RCC 7860 (cell line): ENCODE measurements at regions not wholly inside any gene's neighbourhood (a gene's known extent, or its start where the extent isn't known, plus 50 kb on each side); places are given as distances from the start of the nearest gene placed in this dataset.
A peak's percentile ranks its signal among the peaks of the same experiment; 100 is the strongest.

ENCODE experiments used
- DNase-seq: peaks from one replicate; pipeline ENCODE4 v3.0.0-alpha.2; 2015; ENCODE audit warnings: low spot score
- FAIRE-seq: peaks from 2 replicates; lab custom pipeline; 2012; peaks lifted over from hg19 to GRCh38; lab: Jason Lieb, UNC

DNA sequence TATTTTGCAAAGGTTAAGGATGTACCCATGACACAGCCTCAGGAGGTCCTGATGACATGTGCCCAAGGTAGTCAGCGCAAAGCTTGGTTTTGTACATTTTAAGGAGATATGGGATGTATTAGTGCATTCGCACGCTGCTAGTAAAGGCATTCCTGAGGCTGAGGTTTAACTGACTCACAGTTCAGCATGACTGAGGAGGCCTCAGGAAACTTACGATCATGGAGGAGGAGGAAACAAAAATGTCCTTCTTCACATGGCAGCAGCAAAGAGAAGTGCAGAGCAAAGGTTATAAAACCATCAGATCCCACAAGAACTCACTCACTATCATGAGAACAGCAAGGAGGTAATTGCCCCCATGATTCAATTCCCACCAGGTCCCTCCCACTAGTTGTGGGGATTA lies 1017.4 kb downstream of the EFNB2 start:
- DNase-seq (peak; percentile 29), FAIRE-seq (peak; percentile 42)

DNA sequence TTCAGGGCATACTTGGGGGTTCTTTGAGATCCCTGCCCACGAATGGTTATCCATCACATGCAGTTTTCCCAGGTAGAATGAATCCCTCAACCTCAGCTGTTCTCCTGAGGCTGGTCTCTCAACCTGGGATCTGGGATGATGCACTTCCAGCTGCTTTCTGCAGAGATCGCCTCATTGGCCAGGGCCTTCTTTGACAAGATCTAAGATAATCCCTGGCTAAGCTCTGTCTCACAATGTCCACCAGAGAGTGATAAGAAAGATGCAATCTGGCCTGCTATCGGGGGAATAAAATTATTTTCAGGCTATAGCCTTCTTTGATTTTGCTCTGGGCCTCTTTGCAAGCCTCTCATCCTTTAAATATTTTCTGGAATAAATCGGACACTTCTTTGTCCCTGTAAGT lies 1021.1 kb downstream of the EFNB2 start:
- DNase-seq, result no peak
- FAIRE-seq, result no peak

DNA sequence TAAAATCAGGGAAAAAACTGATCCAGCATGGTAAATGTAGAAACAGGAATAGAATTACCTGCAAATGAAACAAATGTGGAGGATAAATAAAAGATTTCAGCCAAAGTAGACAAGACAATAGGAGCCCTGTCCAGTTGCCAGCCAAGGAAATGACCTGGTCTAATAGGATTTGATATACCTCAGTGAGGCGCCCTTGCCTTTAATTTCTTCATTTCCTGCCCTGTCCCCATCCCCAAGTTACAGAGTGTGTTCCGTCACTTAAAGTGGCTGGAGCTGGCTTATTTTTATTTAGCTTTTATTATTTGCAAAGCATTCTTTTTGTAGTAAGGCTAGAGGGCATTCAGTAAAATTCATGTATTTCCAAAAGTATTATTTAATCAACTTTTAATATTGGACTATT lies 1022.0 kb downstream of the EFNB2 start:
- DNase-seq, result no peak
- no peak for FAIRE-seq

DNA sequence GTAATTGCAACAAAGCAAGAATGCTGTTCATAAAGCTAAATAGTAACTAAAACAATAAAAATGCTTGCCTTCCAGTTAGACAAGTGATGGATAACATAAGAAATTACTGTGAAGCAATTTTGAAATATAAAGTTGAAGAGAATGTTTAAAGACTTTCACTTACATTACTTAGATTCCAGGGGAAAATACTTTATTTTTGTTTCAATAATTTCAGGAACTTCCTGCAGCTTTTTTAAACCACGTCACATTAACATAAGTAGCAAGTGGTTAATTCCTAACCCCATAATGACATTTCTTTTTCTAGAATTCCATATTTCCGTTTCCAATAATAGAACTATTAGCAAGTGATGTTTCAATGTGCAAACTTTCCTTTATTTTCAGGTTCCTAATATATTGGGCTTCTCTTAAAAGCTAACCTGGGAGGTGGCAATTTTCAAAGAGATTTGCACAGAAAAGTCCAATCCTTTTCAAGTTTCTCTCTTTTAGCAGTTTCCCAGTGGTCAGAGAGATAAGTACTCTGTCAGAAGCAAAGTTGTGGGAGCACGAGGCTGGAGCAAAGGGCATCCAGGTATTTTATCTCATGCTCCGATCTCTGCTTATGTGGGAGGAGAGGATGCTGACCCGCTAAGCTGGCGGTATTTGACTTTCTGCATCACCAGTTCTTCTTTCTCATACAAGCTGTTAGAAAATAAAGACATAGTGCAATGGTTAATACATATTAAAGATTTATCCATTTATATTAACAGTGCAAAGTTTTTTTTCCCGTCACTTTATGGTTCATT lies 1025.3 kb downstream of the EFNB2 start:
- FAIRE-seq (peak; percentile 51), DNase-seq (peak; percentile 32)

DNA sequence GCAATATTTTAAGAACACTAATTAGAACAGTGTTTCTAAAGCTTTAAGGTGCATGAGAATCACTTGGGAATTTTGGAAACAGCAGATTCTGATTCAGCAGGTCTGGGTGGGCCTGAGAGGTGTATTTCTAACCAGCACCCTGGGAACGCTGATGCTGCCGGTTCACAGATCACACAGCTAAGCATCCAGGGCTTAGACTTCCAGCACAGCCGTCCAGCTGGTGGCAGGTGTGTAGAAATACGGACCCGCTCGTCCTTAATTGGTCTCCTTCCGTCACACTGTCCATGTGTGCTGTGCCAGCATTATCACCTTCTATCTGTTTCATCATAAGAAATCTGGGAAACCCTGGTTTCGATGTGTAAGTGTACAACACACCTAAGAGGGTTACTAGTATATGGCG lies 1029.0 kb downstream of the EFNB2 start:
- DNase-seq (no peak), FAIRE-seq (no peak)

DNA sequence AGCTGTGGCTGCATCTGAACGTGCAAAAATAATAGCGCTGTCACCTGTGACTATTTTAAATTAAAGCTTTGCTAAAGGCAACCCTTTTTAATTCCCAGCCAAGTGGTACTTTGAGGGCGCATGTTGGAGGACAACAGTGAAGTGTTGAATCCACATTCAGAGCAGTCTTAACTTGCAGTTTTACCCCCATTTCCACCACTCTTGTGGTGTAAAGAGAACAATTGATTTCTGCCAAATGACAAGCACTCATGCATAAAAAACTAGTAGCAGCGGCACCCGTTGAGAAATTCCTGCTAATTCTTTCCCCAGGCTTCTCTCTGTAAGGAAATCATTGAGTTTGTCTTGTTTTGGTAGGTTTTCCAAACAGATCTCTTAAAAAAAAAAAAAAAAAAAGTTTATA lies 1033.3 kb downstream of the EFNB2 start:
- FAIRE-seq (no peak), DNase-seq (no peak)

DNA sequence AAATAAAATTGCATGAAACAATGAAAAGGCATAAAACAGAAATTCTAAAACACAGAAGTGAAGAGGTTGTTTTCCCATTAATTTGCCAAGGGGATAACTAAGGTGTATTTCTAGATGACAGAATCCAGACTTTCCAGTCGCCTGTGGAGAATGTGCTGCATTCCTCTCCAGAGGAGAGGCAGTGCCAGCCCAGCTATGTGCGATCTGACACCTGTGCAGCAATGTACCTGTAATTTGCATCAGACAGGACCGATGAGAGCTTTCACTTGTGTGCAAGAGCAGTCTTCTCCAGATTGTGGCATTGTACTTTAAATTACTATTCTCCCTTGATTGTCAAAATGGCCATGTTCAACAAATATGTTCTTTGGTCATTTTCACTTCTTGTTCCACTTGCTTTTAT lies 1037.9 kb downstream of the EFNB2 start:
- FAIRE-seq (no peak), DNase-seq (no peak)

DNA sequence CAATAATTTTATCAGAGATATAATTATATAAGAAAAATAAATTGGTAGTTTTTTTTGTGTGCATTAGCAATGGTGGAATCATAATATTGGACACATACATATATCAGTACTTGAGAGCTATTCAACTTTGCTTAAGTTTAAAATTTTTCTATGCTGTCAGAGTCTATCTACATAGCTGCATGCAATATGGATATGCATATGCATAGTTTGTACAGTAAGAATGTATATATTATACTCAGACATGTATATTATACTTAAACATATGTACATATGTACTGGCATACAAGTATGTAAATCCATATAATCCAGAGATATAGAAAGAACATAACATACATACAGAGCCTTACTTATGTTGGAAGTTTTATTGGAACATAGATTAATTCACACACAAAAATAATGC lies 1043.2 kb downstream of the EFNB2 start:
- no peak for FAIRE-seq

DNA sequence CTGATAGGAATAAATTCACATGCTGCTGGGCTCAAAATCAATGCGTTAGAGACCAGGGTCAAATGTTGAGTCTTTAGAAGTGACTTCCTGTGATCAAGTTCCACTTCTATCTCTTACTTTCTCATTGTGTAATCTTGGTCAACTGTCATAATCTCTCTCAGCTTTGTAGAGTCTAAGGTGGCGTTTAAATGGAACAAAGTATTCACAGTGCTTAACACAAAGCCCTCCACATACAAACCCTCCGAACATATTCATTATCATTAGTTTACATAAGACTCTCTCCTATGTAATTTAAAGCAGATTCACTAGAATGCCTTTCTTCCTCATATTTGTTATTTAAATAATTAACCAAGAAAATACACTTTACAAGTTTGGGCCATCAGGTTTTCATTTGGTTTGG lies 1044.1 kb downstream of the EFNB2 start:
- FAIRE-seq (no peak), DNase-seq (no peak)

More for the DNA sequence above, 1043.2 kb downstream of the EFNB2 start:
- DNase-seq, result no peak

DNA sequence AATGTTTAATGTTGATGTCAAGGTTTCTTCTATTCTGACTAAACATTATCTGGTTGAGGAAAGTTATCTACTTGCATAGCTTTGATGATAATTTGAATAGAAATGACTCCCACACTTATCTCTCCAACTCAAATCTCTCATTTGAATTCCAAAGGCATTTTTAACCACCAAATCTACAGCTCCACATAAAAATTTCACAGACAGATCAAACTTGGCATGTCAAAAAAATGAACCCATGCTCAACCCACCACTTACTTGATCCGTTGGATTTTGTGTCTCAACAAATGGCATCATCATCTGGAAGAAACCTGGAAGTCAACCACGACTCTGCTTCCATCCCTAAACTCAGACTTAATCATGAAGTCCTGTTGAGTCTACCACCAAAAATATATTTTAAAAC lies 1050.4 kb downstream of the EFNB2 start:
- FAIRE-seq, result no peak
- no peak for DNase-seq

DNA sequence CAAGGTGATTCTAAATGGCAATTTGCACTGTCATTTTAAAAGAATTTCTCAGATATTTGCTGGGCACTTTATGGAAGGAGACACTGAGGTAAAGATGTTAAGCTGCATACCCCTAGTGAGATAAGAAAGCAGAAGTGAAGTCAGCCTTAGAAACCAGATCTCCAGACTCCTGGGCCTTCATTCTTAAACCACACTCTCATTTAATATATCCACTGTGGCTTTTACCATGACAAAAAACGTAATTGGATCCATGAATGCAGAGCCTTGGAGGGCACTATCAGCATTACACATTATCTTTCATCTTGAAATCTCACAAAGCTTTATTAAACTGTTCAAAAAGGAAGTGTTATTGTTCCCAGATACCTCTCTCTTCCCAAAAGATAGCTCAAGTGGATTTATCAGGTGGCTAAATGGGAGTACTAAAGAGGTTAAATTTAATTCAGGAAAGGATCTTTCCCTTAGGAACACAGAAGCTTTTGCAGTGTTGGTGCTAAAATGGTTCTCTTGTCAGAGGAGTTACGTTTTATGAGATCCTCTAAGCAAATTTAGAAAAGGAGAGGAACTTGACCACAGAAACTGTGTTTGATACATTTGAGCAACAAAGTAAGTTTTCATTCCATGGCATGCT lies 1060.4 kb downstream of the EFNB2 start:
- no peak for FAIRE-seq
- peak; percentile 5 for DNase-seq

DNA sequence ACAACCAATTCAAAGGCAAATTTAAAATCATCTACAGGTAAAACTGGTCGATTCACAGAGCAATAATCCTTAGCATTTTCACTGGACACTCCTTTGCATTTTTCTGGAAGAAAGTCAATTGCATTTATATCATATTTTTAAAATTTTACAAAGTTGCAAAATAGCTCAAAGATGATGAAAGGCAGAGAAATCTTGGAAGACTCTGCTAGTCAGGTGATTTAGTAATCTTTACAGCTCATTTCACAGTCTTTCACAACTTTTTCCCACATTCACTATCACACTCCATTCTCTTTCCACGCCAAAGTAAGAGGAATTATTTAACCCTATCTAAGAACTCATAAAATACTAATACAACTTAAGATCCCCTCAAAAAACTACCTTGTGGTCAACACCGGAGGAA lies 1063.8 kb downstream of the EFNB2 start:
- FAIRE-seq (no peak), DNase-seq (no peak)

DNA sequence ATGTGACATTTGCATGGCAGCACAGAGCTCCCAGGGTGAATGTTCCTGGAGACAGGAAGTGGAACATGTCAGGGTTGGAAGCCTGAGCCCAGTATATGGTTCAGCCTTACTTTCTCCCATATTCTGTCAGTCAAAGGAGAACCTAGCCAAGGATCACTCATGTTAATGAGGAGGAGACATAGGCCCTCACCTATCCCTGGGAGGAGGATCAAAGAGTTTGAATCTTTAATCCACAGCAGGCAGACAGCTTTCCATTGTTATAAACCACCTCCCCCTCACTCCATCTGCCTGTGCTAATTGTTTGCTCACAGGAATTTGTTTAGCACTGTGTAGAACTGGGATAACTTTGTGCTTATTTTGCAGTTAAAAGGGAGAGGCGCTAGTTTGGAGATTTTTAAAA lies 1069.1 kb downstream of the EFNB2 start:
- DNase-seq (no peak), FAIRE-seq (no peak)

DNA sequence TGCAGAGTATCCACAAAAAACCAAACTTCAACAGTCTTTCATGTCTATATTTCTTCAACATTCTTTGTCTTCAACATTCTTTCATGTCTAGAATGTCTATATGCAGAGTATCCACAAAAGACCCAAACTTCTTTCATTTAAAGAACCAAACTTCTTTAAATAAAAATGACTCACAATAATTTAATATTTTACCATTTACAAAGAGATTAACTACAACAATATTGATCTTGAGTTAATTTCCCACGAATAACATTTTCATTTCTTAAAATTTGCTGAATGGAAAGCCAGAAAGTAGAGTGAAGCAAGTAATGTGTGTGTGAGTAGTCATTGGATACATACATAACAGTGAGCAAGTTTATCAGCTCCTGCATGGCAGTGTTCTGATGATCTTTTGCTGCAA lies 1069.7 kb downstream of the EFNB2 start, which contains the start of gene DAOA:
TSS of gene DAOA (plus strand) at position 301 of the 400 bp plus-strand sequence.
- DNase-seq, result no peak
- no peak for FAIRE-seq

DNA sequence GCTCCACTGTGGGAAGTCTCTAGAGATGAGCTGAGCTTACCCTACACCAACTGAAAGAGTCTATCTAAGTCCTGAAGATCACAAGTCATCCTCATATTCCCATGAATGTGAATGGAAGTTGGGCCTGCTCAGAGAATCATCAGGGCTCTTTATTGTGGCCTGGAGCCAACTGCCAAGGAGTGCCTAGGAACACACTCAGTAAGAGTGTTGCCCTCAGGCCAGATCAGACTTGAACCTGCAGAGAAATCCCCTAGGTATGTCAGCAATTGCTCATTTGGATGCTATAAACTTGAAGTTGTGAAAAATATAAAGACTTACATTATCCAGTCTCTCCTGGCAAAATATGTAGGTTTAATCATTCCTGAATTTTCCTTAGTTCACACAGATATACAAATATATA lies 1070.2 kb downstream of the EFNB2 start:
- no peak for FAIRE-seq
- DNase-seq, result no peak

DNA sequence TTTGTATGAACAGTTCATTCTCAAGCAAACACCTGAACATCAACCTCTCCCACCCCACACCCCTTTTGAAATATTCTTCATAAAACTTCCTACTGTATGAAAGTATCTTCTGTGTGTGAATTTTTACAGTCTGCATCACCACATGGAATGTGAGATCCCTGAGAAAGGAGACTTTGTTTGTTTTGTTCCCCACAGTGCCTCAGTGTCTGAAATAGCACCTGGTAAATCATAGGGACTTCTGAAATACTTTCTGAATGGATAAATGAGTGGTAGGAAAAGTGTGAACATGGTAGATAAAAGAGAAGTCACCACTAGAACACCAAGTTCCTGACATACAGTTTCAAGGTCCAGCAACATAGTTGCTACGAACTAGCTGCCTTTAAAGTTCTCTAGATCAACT lies 1071.2 kb downstream of the EFNB2 start:
- FAIRE-seq, result no peak
- DNase-seq, result no peak

DNA sequence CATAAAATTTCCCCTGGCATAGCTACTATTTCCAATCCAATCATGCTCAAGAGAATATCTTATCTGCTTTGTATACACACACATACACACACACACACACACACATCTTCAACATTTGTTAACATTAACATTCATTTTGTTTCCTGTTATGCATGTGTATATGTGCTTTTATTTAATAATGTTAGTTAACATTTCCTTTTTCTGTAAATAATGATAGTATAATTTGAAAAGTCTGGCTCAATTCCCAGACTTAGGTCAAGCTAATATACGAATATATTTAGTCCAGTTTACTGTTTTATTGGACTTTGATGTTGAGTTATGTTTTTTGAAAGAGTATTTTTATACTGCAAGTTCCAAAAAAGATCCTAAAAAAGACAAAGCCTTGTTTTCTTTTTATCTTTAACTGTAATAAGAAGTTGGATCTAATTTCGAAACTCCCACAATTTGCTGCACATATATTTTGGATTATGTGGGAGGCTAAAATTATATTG lies 1072.4 kb downstream of the EFNB2 start:
- no peak for FAIRE-seq
- DNase-seq, result no peak

DNA sequence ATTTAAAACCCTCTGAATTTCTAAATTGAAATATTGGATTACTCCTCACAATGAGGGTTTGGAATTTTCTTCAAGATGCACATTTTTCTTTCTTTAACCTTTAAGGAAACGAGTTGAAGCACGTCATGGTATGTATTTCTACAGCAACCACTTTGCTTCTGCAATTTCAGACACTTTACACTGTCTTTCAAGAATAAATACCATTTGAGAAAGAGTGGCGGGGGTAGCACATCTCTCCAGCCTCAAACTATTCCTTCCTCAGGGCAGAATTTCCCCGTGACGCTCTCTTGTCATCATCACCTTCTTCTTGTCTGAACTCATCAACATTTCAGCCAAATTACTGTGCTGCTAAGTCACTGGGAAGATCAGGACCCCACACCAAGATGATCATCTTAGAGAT lies 1073.4 kb downstream of the EFNB2 start:
- FAIRE-seq (no peak), DNase-seq (no peak)

DNA sequence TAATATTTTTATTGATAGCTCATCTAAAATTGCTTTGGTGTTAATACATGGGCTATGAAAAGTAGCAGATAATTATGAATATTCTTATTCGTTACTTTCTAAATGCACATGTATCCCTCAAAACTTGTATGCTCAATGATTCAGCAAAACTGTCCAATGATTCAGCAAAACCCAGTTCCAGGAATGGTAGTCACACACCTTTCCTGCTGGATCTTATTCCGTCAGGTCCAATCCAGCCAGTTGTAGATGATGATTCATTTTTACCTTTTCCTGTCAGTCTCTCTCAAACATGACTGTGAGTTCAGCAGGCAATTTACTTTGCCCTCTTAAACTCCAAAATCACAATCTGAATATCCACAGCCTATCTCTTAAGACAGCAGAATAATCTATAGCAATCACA lies 1082.6 kb downstream of the EFNB2 start:
- no peak for DNase-seq
- no peak for FAIRE-seq

DNA sequence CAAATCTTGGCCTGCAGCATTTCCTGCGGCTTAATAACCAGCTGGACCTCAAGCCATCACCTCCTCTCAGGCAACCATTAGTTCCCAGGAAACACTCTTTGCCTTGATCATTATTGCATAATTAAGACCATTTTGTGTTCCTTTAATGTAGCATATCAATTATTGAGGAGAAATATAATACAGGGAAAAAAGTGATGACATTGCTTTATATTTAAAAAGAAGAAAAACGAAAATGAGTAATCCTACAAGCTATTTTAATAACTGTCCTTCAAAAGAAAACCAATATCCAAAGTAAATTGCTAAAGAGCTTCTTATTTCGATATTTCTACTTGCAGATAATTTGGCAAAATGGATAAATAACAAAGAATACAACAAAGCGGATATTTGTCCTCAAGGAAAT lies 1084.7 kb downstream of the EFNB2 start:
- FAIRE-seq (no peak), DNase-seq (no peak)

DNA sequence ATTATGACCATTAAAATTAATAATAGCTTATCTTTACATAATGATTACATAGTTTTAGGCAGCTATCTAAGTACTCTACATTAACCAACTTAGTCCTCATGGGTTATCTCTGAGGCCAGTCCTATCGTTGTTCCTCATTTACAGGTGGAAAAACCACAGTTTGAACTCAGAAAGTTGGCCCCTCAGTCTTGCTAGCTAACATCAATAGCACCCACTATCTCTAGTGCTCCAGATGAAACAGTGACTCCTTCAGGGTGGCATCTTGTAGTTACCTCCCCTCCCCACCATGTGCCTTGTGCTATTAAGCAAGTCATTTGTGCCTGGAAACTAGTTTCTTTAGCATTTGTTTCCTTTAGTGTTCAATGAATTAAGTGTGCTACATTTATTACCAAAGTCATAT lies 1086.7 kb downstream of the EFNB2 start:
- no peak for DNase-seq
- no peak for FAIRE-seq

DNA sequence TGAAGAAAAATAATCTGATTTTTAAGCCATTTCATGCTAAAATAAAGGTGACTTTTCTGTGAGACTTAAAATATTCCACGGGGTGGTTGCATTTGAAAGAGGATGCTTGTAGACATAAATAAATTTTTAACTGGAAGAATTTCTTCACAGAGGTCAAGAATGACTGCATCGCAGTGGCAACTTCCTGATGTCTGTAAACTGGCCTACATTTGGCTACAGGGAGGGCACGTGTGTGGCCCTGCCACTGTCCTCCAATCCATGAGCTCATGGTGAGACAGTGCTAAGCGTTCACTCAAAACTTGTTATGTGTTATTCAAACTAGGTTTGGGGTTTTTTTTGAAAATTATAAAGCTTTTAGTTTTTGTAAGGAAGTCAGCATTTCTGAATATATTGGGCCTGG lies 1089.3 kb downstream of the EFNB2 start:
- no peak for DNase-seq
- FAIRE-seq, result no peak
